Sciatic nerve (tissue), 2 donors: ENCODE measurements at regions not wholly inside any gene's neighbourhood (a gene's known extent, or its start where the extent isn't known, plus 50 kb on each side); places are given as distances from the start of the nearest gene placed in this dataset.
A peak's percentile ranks its signal among the peaks of the same experiment; 100 is the strongest.
"Not testable (repeated sequence)": the region's sequence is repeated elsewhere in the genome, so short reads cannot be mapped to it uniquely, and the experiment has no call there.

ENCODE experiments used
- ATAC-seq: fragments of 200-7000 bp; cut with Tn5 transposase; one replicate; pipeline ENCODE4 v1.9.1; 2020; ENCODE audit warnings: mild to moderate bottlenecking, moderate library complexity
- DNase-seq: peaks from one replicate; pipeline ENCODE4 v3.0.0-alpha.2; 2020; ENCODE audit warnings: low spot score
- intact Hi-C: fragments of 100-400 bp; cut with DNase I; formaldehyde crosslinking; loops from one replicate; pipeline ENCODE4 v1.14.2; 2022
- donor health status: DM: no; HTN: no; CAD: no.
- donor health status: DM: no; HTN: no; CAD: no.

DNA sequence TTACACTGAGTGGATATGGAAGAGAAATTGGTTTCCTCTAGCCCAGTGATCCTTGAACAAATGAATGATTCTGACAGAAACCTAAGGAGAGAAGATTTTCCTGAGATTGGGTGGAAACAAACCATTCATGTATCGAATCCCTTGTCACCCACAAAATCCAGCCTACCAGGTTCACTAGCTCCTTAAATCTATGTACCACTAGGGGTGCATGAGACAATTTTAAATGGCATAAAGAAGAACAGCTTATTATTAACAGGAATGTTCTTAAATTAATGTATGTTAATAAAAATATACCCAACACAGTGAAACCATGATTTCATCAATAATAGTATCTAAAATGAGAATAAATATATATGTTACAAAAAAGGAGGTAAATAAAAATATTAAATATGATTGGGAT, 118.4 kb upstream of the LNX1 start:
- intact Hi-C loops = no loop called here
- DNase-seq = no peak
- ATAC-seq = no peak

DNA sequence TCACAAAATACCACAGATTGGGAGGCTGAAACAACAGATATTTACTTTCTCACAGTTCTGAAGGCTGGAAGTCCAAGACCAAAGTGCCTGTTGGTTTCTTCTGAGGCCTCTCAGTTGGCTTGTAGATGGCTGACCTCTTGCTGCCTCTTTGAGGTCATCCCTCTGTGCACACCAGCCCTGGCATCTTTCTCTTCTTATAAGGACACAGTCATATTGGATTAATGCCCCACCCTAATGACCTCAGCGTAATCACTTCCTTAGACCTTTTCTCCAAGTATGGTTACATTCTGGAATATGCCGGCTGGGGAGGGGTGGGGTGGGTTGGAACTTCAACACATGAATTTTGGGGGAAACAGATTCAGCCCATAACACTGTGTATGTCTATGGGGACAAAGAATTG, 116.2 kb upstream of the LNX1 start:
- DNase-seq (no peak), ATAC-seq (no peak)
- intact Hi-C loops = no loop called here

DNA sequence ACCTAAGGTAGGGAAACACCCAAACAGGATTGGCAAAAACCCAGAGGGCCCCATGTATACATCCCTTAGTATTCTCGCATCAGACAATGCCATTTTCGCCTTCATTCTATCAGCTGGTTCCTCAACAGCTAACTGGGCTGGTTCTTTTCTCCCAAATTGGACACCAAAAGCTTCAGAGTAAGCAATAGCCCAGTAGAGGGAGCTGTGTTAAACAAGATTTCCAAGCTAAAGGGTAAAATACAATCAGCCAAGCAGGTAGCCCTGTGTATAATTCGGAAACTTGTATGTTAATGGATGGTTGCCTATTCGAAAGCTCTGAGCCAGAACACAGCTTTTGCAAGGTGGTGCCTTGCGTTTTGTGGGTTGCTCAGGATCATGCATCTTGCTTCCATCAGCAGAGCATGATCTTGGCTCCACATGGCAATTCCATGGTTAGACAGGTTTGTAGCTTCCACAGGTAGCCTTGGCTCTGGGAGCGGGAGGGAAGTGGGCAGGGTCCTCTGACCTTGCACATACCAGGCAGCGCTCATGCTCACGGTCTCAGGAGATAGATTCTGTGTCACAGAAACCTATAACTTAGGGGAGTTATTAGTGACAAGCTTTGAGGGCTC, 115.2 kb upstream of the LNX1 start:
- intact Hi-C loops = no loop called here
- no peak for ATAC-seq

DNA sequence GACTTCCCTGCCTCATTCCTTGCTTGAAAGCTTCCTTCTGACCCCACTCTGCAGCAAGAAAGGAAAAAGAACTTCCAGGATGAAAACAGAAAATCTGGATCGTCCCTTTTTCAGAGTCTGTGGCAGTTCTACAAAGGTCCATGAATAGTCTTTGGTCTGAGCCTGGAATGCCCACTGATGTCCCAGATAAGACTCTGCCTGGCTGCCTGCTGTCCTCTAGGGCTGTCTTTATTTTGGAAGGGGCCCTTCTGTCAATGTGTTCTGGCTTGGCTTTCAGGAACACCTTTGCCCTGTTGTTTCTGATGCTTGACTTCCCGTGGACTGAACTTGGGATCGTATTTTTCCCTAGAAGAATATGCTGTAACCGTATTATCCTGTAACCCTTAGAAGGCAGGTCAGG, 114.7 kb upstream of the LNX1 start:
- DNase-seq = no peak
- ATAC-seq = no peak
- intact Hi-C loops = no loop called here

More for the DNA sequence above, 115.2 kb upstream of the LNX1 start:
- DNase-seq = no peak

DNA sequence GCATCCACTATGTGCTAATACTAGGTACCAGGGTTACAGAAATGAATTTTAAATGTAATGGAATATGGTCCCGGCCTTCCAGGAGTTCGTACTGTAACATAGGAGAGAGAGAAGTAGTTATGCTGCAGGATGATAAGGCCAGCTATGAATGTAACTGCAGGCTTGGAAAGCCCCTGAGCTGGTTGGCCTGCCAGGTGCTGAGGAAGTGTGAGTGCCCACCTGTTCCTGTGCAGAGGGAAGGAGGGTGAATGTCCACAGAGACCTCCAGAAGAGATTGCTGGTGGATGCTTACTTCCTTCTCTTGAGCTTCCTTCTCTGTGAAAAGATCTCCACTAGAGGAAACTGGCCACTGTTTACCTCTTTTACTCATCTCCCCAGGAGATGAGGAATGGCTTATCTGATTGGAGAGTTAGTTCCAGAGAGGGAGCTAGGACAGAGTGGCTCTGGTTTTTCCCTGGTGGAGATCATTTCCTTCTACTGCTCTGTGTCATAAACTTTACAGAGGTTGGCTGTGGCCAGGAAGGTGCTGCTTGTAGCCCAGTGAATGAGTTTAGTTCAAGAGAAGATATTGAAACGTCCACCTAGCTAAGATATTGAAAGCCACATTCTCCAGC, 114.0 kb upstream of the LNX1 start:
- ATAC-seq (no peak), DNase-seq (no peak)
- intact Hi-C loops = no loop called here

DNA sequence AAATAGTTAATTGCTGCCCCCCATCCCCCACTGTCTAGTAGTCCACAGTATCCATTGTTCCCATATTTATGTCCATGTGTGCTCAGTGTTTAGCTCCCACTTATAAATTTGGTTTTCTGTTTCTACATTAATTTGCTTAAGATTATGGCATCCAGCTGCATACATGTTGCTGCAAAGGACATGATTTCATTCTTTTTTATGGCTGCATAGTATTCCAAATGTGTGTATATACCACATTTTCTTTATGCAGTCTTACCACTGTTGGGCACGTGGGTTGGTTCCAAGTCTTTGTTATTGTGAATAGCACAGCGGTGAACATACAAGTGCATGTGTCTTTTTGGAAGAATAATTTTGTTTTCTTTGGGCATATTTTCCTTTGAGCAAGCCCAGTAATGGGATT, 113.0 kb upstream of the LNX1 start:
- intact Hi-C loops = no loop called here

DNA sequence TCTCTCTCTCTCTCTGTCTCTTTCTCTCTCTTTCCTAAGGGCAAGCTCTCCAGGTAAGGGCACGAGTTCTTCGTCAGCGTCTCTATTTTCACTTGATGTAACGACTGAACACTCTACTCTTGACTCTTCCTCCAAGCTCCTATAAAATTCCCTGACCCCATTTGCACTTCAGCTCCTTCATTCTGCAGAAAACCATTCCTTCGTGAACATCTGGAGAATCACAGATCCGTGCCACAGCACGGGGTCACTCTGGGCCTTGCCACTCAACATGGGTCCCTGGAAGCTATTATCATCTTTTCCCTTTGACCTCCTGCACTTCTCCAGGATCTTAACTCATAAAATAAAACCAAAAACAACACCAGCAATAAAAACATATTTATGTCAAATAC, 112.0 kb upstream of the LNX1 start:
- no peak for DNase-seq
- ATAC-seq = no peak
- intact Hi-C loops = no loop called here

More for the DNA sequence above, 113.0 kb upstream of the LNX1 start:
- DNase-seq (no peak), ATAC-seq (no peak)

DNA sequence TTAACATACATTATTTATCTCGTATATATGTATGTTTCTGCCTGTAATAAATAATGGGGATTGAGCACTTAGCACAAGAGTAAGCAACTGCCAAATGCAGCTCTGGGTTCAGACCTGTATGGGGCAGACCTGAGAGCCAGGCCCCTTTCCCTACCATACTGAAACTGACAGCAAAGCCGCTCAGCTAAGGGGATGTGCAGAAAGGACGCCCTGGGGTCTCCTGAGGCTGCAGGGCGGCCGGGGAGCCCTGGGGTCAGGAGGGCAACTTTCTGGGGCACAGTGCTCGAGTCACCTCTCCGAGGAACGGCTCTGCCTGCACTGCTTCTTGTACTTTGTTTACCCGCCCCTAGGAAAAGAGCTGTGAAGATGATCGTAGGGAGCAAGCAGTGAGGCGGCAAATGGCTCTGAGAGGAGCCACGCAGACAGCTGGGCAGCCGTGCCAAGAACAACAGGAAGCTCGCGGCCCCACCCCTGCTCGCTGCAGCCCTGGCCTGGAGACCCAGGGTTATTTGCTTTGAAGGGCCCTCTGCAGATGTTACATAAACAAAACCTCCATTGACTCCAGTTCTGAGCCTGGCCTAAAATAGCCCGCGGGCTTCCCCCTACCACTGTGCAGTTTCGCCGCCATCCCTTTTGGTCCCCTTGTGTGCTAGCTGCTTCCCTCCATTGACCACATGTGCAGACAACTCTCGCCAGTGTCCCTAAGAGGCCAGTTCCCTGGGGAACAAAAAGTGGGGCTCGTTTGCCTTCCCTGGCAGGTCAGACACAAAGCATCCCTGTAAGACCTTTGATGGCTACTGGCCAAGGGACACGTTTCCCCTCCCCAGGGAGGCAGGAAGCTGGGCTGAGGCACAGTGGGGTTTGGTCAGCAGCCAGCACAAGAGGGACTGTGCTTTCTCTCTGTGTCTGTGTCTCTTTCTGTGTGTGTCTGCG, 111.3 kb upstream of the LNX1 start:
- ATAC-seq (peak; percentile 97), DNase-seq (peak; percentile 88)
- intact Hi-C loops = no loop called here

DNA sequence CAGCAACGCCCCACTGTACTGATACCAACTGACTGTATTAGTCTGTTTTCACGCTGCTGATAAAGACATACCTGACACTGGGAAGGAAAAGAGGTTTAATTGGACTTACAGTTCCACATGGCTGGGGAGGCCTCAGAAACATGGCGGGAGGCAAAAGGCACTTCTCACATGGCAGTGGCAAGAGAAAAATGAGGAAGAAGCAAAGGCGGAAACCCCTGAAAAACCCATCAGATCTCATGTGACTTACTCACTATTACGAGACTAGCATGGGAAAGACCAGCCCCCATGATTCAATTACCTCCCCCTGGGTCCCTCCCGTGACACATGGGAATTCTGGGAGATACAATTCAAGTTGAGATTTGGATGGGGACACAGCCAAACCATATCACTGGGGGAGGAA, 110.0 kb upstream of the LNX1 start:
- ATAC-seq, DNase-seq, intact Hi-C loops: not testable (repeated sequence)

DNA sequence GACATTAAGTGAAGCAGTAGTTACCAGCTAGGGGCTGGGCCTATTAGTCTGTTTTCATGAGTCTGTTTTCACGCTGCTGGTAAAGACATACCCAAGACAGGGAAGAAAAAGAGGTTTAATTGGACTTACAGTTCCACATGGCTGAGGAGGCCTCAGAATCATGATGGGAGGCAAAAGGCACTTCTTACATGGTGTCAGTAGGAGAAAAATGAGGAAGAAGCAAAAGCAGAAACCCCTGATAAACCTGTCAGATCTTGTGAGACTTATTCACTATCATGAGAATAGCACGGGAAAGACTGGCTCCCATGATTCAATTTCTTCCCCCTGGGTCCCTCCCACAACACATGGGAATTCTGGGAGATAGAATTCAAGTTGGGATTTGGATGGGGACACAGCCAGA, 108.0 kb upstream of the LNX1 start:
- ATAC-seq, DNase-seq, intact Hi-C loops: not testable (repeated sequence)

DNA sequence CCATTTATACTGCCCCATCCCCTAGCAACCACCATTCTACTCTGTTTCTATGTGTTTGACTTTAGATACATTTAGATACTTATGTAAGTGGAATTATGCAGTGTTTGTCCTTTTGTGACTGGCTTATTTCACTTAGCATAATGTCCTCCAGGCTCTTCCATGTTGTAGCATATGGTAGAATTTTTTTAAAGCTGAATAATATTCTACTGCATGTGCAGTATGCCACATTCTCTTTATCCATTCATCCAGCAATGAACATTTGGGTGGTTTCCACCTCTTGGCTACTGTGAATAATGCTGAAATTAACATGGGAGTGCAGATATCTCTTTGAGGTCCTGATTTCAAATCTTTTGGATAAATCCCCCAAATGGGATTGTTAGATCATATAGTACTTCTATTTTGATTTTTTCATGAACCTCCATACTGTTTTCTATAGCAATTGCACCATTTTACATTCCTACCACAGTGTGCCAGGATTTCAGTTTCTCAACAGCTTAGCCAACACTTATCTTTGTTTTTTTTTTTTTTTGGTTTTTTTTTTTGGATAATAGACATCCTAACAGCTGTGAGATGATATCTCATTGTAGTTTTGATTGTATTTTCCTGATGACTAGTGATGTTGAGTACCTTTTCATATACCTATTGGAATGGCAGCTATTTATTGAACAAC, 105.9 kb upstream of the LNX1 start:
- no peak for ATAC-seq
- intact Hi-C loops = no loop called here
- DNase-seq = no peak

DNA sequence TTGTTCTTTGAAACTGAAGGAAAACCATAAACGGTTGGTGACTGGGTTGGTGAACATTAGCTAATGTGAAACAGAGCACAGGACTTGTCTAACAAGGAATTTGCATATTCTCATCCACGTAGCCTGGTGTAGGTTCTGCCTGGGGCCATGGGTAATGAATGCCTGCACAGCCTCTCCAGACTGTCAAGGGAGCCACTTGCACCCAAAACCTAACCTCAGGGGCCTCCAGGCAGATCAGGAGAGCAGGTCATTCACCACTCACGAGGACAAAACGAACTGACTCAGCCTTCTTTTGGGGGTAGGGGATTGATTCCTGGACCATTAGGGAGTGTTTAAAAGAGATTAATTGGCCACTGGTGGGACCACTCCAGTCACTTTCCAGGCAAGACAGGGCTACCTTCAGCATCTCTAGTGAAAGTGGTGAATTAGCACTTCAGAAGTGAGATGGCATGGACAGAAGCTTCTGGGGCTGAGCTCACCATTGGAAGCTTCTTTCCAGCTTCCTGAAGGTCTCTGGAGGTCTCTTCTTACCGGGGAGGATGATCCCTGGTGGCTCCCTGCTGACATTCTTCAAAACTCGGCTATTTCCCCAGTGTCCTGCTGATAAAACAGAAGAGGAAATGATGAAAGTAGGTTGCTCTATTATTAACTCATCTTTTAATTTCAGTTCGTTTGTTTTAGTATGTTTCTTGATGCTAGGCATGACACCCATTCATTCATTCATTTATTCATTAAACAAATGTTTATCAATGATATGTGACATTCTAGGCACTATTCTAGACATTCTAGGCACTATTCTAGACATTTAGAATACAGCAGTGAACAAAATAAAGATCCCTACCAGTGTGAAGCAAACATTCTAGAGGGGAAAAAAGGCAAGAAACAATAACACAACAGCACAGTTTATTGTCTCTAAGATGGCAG, 104.5 kb upstream of the LNX1 start:
- intact Hi-C loops = no loop called here
- no peak for ATAC-seq
- no peak for DNase-seq

DNA sequence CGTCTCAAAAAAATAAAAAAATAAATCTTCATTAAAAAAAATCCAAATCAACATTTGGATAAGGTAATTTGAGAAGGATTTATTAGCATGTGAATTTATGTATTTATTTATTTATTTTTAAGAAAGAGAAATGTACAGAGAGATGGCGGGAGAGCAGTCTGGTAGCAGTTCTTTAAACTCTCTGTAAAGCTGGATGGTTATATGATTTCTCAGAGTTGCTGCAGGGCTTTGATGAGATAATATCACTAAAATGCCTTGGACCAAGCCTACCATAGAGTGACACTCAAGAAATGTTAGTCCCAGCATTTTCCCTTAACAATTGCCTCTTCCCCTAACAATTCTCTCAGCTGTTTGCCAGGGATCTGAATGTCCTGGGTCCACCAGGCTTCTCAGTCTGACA, 103.4 kb upstream of the LNX1 start:
- DNase-seq (no peak), ATAC-seq (no peak)
- intact Hi-C loops = no loop called here

DNA sequence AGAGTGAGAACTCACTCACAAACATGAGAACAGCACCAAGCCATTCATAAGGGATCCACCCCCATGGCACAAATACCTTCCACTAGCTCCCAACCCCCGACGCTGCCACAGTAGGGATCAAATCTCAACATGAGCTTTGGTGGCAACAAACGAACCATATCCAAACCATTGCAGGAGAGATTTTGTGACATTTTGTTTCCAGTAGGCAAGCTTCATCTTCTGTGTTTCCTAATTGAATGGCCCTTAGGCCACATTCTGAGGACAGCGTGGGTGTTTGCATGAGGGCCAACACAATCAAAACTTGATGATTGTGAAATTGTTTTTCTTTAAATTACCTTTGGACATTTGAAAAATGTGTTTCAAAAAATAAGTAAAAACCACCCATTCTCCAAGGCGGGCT, 102.6 kb upstream of the LNX1 start:
- no peak for DNase-seq
- intact Hi-C loops = no loop called here
- peak; percentile 61 for ATAC-seq

DNA sequence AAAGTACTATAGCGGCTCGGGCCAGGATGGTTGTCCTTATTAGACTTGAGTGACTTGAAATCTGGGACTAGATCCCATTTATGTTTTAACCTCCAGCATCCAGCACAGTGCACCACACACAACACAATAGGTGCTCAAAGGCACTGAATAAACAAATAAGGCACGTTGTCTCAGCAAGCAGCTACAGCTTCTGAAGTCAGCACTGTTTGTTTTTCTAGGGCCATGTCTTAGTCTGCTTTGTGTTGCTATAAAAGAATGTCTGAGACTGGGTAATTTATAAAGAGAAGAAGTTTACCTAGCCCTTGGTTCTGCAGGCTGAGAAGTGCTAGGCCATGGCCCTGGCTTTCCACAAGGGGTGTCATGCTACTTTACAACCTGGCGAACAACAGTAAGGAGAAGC, 102.1 kb upstream of the LNX1 start:
- peak; percentile 15 for ATAC-seq
- DNase-seq = no peak
- intact Hi-C loops = no loop called here

DNA sequence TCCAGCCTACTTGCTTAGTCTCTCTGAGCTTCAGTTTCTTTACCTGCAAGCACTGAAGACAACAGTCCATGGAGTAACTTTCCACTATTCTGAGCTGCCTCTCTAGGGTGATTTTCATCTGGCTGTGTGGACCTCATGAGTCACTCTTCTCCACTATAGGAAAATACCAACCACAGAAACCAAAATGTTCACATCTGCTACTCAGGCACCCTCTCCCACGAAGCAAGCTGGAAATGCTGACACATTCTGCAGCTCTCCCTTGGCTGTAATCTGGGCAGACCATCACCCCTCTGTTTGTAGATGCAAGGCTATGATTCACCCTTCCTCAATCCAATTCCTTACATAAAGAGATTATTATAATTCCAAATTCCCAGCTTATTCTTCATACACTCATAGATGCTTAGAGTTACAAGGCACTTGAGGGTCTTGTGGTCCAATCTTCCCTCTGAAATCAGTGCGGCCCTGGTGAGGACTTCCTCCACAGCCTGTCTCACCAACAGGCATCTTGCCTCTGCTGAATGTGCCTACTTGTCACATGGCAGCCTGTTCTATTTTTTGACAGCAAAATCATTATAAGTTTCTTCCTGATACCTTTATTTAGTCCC, 97.0 kb upstream of the LNX1 start:
- intact Hi-C loops = no loop called here
- DNase-seq (no peak), ATAC-seq (peak; percentile 68)

DNA sequence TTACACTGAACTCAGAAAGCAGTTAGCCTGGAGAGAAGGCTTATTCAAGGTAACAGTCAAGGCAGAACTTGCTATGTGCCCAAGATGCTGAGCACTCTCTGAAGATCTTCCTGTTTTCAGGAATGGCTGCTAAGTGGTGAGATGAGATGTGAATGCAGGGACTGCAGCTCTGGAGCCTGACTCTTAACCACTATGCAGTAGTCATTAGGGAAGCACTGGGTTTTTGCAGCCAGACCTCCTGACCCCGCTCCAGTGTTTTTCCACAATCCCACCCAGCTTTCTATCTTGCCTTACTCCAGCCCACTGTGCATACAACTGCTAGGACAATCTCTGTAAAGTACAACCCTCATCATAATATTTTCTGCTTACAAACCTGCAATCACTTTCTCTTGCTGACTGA, 95.2 kb upstream of the LNX1 start:
- intact Hi-C loops = no loop called here
- ATAC-seq (no peak), DNase-seq (no peak)
